Natural killer cell (primary cell): ENCODE measurements at regions not wholly inside any gene's neighbourhood (a gene's known extent, or its start where the extent isn't known, plus 50 kb on each side); places are given as distances from the start of the nearest gene placed in this dataset.

Source experiments
- ATAC-seq, 3 donors: fragments of 150-1000 bp in 2 of 3; fragments of 200-7000 bp in 1 of 3; cut with Tn5 transposase; 1 replicate in 1 of 3; 2 replicates in 2 of 3; pipeline ENCODE4 v1.10.0; 2021; ENCODE audit warnings: mild to moderate bottlenecking in 2 of 3, moderate library complexity in 2 of 3
- DNase-seq, 2 donors: peaks; one replicate each; pipeline versions ENCODE4 v3.0.0 to v3.0.0-alpha.2; 2013 to 2021; ENCODE audit warnings: mixed read lengths in 1 of 2
- H3K27ac ChIP-seq: one replicate; pipeline ENCODE4 v1.5.1; 2013; ENCODE audit warnings: mild to moderate bottlenecking, low read length
- H3K27me3 ChIP-seq: one replicate; pipeline ENCODE4 v1.6.1; 2013; ENCODE audit warnings: low read length; ENCODE audit not compliant: control insufficient read depth, insufficient read depth
- H3K36me3 ChIP-seq: one replicate; pipeline ENCODE4 v1.6.1; 2013; ENCODE audit warnings: low read length; ENCODE audit not compliant: control insufficient read depth, insufficient read depth
- H3K4me1 ChIP-seq: one replicate; pipeline ENCODE4 v1.6.1; 2013; ENCODE audit warnings: low read length; ENCODE audit not compliant: control insufficient read depth, insufficient read depth
- H3K4me3 ChIP-seq: one replicate; pipeline ENCODE4 v1.5.1; 2013; ENCODE audit warnings: low read length
- H3K9me3 ChIP-seq: one replicate; pipeline ENCODE4 v1.6.1; 2013; ENCODE audit warnings: low read length; ENCODE audit not compliant: control insufficient read depth, insufficient read depth
- H3K27ac Mint-ChIP-seq, 2 donors: one replicate each; pipeline ENCODE4 v1.8.0; 2022; ENCODE audit warnings: mild to moderate bottlenecking in 2 of 2, mixed read lengths in 2 of 2, moderate library complexity in 1 of 2
- H3K27me3 Mint-ChIP-seq, 2 donors: one replicate each; pipeline ENCODE4 v1.8.0; 2022; ENCODE audit warnings: low read depth in 2 of 2, mixed read lengths in 2 of 2
- H3K36me3 Mint-ChIP-seq: one replicate; pipeline ENCODE4 v1.8.0; 2022; ENCODE audit warnings: mixed read lengths
- H3K4me1 Mint-ChIP-seq, 2 donors: one replicate each; pipeline ENCODE4 v1.8.0; 2022; ENCODE audit warnings: mixed read lengths in 2 of 2
- H3K4me3 Mint-ChIP-seq: one replicate; pipeline ENCODE4 v1.8.0; 2022; ENCODE audit warnings: mild to moderate bottlenecking, moderate library complexity, mixed read lengths
- H3K9me3 Mint-ChIP-seq, 2 donors: one replicate each; pipeline ENCODE4 v1.8.0; 2022; ENCODE audit warnings: mixed read lengths in 2 of 2
- WGBS: methylation state at CpG from one replicate; pipeline ENCODE4 v1.1.7; 2013; ENCODE audit warnings: missing lambda C conversion rate; ENCODE audit not compliant: insufficient coverage; 5-methylcytosine and 5-hydroxymethylcytosine counted together
- intact Hi-C: fragments of 100-400 bp; cut with micrococcal nuclease; formaldehyde crosslinking; loops from one replicate; pipeline ENCODE4 v1.14.2; 2022
- TF ChIP-seq, protein P1 (sequence below): fragments of 200-600 bp; IDR thresholded peaks from one replicate; pipeline ENCODE4 v1.8.0; 2022; ENCODE audit warnings: antibody characterized with exemption

DNA sequence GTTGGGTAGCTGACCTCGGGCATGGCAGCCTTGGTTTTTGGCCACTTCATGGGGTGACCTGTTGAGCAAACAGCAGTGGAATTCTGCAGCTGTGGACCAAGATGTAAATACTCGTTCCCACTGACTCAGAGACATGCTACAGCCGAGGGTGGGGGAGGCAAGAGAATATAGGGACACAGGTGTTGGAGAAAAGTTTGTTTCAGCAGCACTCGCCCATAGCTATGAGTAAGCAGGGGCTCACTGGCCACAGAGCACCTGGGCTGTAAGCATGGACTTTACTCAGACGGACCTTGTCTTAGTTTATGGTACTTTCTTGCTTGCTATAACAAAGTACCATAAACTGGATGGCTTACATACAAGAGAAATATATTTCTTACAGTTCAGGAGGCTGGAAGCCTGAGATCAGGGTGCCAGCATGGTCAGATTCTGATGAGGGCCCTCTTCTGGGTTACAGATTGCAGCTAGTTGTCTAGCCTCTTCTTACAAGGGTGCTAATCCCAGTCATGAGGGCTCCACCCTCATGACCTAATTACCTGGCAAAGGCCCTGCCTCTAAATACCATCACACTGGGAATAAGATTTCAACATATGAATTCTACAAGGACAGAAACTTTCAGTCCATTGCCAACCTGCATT is 437.2 kb upstream of the DAB1 start:
- 77% methylated on average over 5 of the region's 5 CpGs for WGBS
- no peak overlapping the region for H3K4me3 ChIP-seq
- DNase-seq, result no peak
- ATAC-seq, result no peak
- Mint-ChIP-seq H3K9me3 (no peaks in the 10 kb centered on the region), H3K4me1 (no peaks in the 10 kb centered on the region), H3K27me3 (no peaks in the 10 kb centered on the region), H3K36me3 (no peaks in the 10 kb centered on the region), H3K27ac (no peak overlapping the region), H3K4me3 (no peak overlapping the region)
- no peaks in the 10 kb centered on the region for H3K4me1 ChIP-seq
- TF ChIP-seq, protein P1, sequence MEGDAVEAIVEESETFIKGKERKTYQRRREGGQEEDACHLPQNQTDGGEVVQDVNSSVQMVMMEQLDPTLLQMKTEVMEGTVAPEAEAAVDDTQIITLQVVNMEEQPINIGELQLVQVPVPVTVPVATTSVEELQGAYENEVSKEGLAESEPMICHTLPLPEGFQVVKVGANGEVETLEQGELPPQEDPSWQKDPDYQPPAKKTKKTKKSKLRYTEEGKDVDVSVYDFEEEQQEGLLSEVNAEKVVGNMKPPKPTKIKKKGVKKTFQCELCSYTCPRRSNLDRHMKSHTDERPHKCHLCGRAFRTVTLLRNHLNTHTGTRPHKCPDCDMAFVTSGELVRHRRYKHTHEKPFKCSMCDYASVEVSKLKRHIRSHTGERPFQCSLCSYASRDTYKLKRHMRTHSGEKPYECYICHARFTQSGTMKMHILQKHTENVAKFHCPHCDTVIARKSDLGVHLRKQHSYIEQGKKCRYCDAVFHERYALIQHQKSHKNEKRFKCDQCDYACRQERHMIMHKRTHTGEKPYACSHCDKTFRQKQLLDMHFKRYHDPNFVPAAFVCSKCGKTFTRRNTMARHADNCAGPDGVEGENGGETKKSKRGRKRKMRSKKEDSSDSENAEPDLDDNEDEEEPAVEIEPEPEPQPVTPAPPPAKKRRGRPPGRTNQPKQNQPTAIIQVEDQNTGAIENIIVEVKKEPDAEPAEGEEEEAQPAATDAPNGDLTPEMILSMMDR, result no peak
- no peak overlapping the region for H3K27ac ChIP-seq
- no peaks in the 10 kb centered on the region for H3K27me3 ChIP-seq
- intact Hi-C loops, result no loop called here
- no peaks in the 10 kb centered on the region for H3K9me3 ChIP-seq
- H3K36me3 ChIP-seq, result no peaks in the 10 kb centered on the region

DNA sequence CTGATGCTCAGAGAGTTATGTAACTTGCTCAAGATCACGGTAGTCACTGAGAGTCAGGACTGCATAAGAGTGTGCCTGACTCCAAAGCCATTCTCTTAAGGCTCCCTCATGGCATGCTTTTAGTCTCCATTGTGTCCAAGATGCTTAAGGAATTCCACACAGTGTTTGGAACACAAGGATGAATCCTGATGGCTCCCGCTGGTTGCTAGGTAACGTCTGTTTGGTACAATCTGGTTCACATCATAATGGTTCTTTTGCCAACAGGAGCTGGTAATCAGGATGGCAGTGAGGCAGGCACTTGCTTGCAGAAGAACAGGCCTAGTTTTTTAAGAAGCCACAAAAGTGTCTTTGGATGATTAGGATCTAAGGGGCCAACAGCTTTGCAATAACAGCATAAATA is 436.5 kb upstream of the DAB1 start:
- no peak overlapping the region for H3K4me3 ChIP-seq
- intact Hi-C loops, result no loop called here

DNA sequence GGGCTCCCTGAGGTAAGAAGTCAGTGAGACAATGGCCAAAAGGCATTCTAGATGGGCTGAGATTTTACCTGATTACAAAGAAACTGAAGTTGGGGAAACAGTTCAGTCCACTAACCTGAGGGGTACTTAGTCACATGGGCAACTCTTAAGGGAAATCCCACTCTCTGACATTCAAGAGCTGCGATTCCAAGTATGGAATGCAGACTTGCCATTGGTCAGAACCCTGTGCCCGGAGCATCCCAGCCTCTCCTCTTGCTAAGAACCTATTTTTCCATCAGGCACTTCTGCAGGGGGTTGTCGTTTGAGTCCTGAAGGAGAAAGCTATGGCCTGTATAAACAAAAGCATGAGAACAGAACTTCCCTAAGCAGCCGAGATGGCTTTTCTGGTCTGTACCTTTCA is 434.9 kb upstream of the DAB1 start:
- intact Hi-C loops, result no loop called here
- DNase-seq, result no peak
- Mint-ChIP-seq H3K27ac (no peak overlapping the region), H3K9me3 (peaks cover 0 to 3% of the 10 kb centered on the region in 2 donors), H3K4me3 (no peak overlapping the region), H3K27me3 (no peaks in the 10 kb centered on the region), H3K36me3 (no peaks in the 10 kb centered on the region), H3K4me1 (no peaks in the 10 kb centered on the region)
- Histone ChIP-seq H3K4me3 (no peak overlapping the region), H3K27me3 (no peaks in the 10 kb centered on the region), H3K4me1 (no peaks in the 10 kb centered on the region), H3K9me3 (no peaks in the 10 kb centered on the region), H3K36me3 (no peaks in the 10 kb centered on the region), H3K27ac (no peak overlapping the region)
- ATAC-seq, result no peak
- TF ChIP-seq, protein P1, result no peak
- WGBS, result 58% methylated on average over 4 of the region's 4 CpGs

More for the DNA sequence above, 436.5 kb upstream of the DAB1 start:
- Mint-ChIP-seq H3K27me3 (no peaks in the 10 kb centered on the region), H3K4me3 (no peak overlapping the region), H3K4me1 (no peaks in the 10 kb centered on the region), H3K36me3 (no peaks in the 10 kb centered on the region), H3K27ac (no peak overlapping the region), H3K9me3 (peaks cover 0 to 2% of the 10 kb centered on the region in 2 donors)
- no peaks in the 10 kb centered on the region for H3K27me3 ChIP-seq
- ATAC-seq (no peak), DNase-seq (no peak)
- no peaks in the 10 kb centered on the region for H3K9me3 ChIP-seq
- no peaks in the 10 kb centered on the region for H3K4me1 ChIP-seq
- no peak overlapping the region for H3K27ac ChIP-seq
- TF ChIP-seq, protein P1, result no peak
- no peaks in the 10 kb centered on the region for H3K36me3 ChIP-seq
- 94% methylated on average over 3 of the region's 3 CpGs for WGBS

DNA sequence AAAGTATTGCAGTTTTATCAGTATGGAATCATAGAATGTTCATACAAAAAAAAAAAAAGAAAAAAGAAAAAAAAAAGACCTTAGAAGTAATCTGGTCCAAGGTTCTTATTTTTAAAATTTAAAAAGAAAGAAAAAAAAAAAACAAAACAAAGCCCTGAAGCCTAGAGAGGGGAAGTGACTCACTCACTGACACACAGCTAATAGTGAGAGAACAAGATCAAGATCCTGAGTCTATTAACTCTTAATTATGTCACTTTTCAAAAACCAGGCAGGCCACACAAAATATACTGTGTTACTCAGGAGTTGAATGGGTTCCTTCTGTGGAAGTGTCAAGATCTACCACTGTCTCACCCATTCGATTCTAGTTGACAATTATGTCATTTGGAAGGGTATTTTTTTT is 433.9 kb upstream of the DAB1 start:
- H3K4me1 Mint-ChIP-seq, result no peaks in the 10 kb centered on the region
- H3K36me3 ChIP-seq, result no peaks in the 10 kb centered on the region
- H3K27ac ChIP-seq, result no peak overlapping the region
- peaks cover 0 to 3% of the 10 kb centered on the region in 2 donors for H3K9me3 Mint-ChIP-seq
- H3K4me3 Mint-ChIP-seq, result no peak overlapping the region
- H3K4me3 ChIP-seq, result no peak overlapping the region
- ATAC-seq, result no peak
- H3K4me1 ChIP-seq, result no peaks in the 10 kb centered on the region
- no peak overlapping the region for H3K27ac Mint-ChIP-seq
- no peaks in the 10 kb centered on the region for H3K9me3 ChIP-seq
- WGBS, result no CpG with 5 or more reads among the region's 1 CpG
- H3K36me3 Mint-ChIP-seq, result no peaks in the 10 kb centered on the region
- DNase-seq, result no peak
- no peaks in the 10 kb centered on the region for H3K27me3 ChIP-seq
- TF ChIP-seq, protein P1, result no peak
- no peaks in the 10 kb centered on the region for H3K27me3 Mint-ChIP-seq
- intact Hi-C loops, result no loop called here
